ENCODE measurements at regions not wholly inside any gene's neighbourhood (a gene's known extent, or its start where the extent isn't known, plus 50 kb on each side); places are given as distances from the start of the nearest gene placed in this dataset.

- POLR2A ChIA-PET (ENCODE audit: low non-redundant PET), result no interaction called here
- intact Hi-C loops (cut with micrococcal nuclease; ENCODE audit: unreplicated experiment), result no loop called here
- TF ChIP-seq CTCF (conservative IDR thresholded peaks at IDR 0.05; ENCODE audit: low read depth, low read length), result no peak
- TF ChIP-seq EZH2 (IDR thresholded peaks at IDR 0.05; ENCODE audit: borderline replicate concordance, low read depth, low read length, poor library complexity, severe bottlenecking), result no peak
- CTCF ChIA-PET, result no interaction called here
- no peaks in the 10 kb centered on the region for H3K9me3 ChIP-seq (ENCODE audit: low read depth, low read length, poor library complexity, severe bottlenecking)
- H3K36me3 ChIP-seq (ENCODE audit: insufficient read depth, low read length, poor library complexity, severe bottlenecking), result no peaks in the 10 kb centered on the region
- no peak overlapping the region for H3K4me3 ChIP-seq (ENCODE audit: low read depth, low read length, poor library complexity, severe bottlenecking)
- no peak overlapping the region for H3K27ac ChIP-seq (ENCODE audit: low read depth, low read length, poor library complexity, severe bottlenecking)
- DNase-seq (ENCODE audit: low spot score), result no peak
- no TSS peak for BruUV-seq (replicated peaks)
- H3K4me1 ChIP-seq (ENCODE audit: insufficient read depth, low read length, poor library complexity, severe bottlenecking), result no peaks in the 10 kb centered on the region
- H3K27me3 ChIP-seq (replicated peaks; ENCODE audit: insufficient read depth, low read depth, low read length, poor library complexity), result no peaks in the 10 kb centered on the region
These were observed 58.8 kb upstream of the RAP2C start for GRCh38 chrX:132277953-132278614.

GRCh38 chrX:132272826-132273225 lies 53.6 kb upstream of the RAP2C start:
- Histone ChIP-seq H3K4me1 (ENCODE audit: insufficient read depth, low read length, poor library complexity, severe bottlenecking) (no peaks in the 10 kb centered on the region), H3K9me3 (ENCODE audit: low read depth, low read length, poor library complexity, severe bottlenecking) (no peaks in the 10 kb centered on the region), H3K27me3 (replicated peaks; ENCODE audit: insufficient read depth, low read depth, low read length, poor library complexity) (no peaks in the 10 kb centered on the region), H3K4me3 (ENCODE audit: low read depth, low read length, poor library complexity, severe bottlenecking) (no peak overlapping the region), H3K36me3 (ENCODE audit: insufficient read depth, low read length, poor library complexity, severe bottlenecking) (no peaks in the 10 kb centered on the region), H3K27ac (ENCODE audit: low read depth, low read length, poor library complexity, severe bottlenecking) (no peak overlapping the region)
- DNase-seq (ENCODE audit: low spot score), result no peak
- ChIA-PET POLR2A (ENCODE audit: low non-redundant PET) (no interaction called here), CTCF (no interaction called here)
- intact Hi-C loops (cut with micrococcal nuclease; ENCODE audit: unreplicated experiment), result no loop called here
- TF ChIP-seq CTCF (conservative IDR thresholded peaks at IDR 0.05; ENCODE audit: low read depth, low read length), result no peak
- no peak for TF ChIP-seq EZH2 (IDR thresholded peaks at IDR 0.05; ENCODE audit: borderline replicate concordance, low read depth, low read length, poor library complexity, severe bottlenecking)
- BruUV-seq (replicated peaks), result no TSS peak

GRCh38 chrX:132271311-132271778 lies 52.1 kb upstream of the RAP2C start:
- intact Hi-C loops (cut with micrococcal nuclease; ENCODE audit: unreplicated experiment), result no loop called here
- CTCF ChIA-PET, result no interaction called here

More at GRCh38 chrX:132271311-132271778, 52.1 kb upstream of the RAP2C start:
- no peaks in the 10 kb centered on the region for H3K4me1 ChIP-seq (ENCODE audit: insufficient read depth, low read length, poor library complexity, severe bottlenecking)
- TF ChIP-seq EZH2 (IDR thresholded peaks at IDR 0.05; ENCODE audit: borderline replicate concordance, low read depth, low read length, poor library complexity, severe bottlenecking) (no peak), CTCF (conservative IDR thresholded peaks at IDR 0.05; ENCODE audit: low read depth, low read length) (no peak)
- no peak overlapping the region for H3K27ac ChIP-seq (ENCODE audit: low read depth, low read length, poor library complexity, severe bottlenecking)
- no peaks in the 10 kb centered on the region for H3K9me3 ChIP-seq (ENCODE audit: low read depth, low read length, poor library complexity, severe bottlenecking)
- H3K27me3 ChIP-seq (replicated peaks; ENCODE audit: insufficient read depth, low read depth, low read length, poor library complexity), result no peaks in the 10 kb centered on the region
- POLR2A ChIA-PET (ENCODE audit: low non-redundant PET), result no interaction called here
- no peak for DNase-seq (ENCODE audit: low spot score)
- BruUV-seq (replicated peaks), result no TSS peak
- no peaks in the 10 kb centered on the region for H3K36me3 ChIP-seq (ENCODE audit: insufficient read depth, low read length, poor library complexity, severe bottlenecking)
- H3K4me3 ChIP-seq (ENCODE audit: low read depth, low read length, poor library complexity, severe bottlenecking), result no peak overlapping the region

Data from A673 (cell line).